ENCODE measurements at regions not wholly inside any gene's neighbourhood (a gene's known extent, or its start where the extent isn't known, plus 50 kb on each side); places are given as distances from the start of the nearest gene placed in this dataset.

DNA sequence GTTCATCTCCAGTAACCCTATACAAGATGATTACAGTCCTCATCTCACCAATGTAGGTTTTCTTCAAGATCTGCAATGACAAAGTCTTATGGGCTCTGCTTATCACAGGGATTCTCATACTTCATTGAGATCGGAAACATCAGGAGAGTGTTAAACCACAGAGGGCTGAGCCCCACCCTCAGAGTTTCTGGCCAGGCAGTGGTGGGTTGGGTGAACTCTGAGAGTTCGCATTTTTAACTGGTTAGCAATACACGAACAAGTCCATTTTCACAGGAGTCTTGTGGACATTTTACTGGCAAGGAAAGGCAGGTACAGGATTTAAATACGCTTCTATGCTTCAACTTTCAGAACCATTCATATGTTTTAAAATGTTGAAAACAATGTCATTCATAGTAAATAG lies 366.7 kb upstream of the ROBO2 start:
- Histone ChIP-seq H3K79me2 (ENCODE audit: low read depth) (no peaks in the 10 kb centered on the region), H2AFZ (no peak overlapping the region), H3F3A (ENCODE audit: insufficient read depth, low read depth) (no peaks in the 10 kb centered on the region), H3K4me2 (no peak overlapping the region), H3K9me2 (ENCODE audit: insufficient read depth) (no peaks in the 10 kb centered on the region), H3K4me3 (no peak overlapping the region), H3K27ac (no peak overlapping the region), H3K36me3 (ENCODE audit: low read depth) (no peaks in the 10 kb centered on the region), H4K20me1 (ENCODE audit: insufficient read depth) (no peaks in the 10 kb centered on the region; the same call in 1 of the 2 replicates), H3K9me3 (ENCODE audit: insufficient read depth, low read depth) (no peaks in the 10 kb centered on the region), H3K4me1 (replicated peaks; ENCODE audit: insufficient read depth) (no peaks in the 10 kb centered on the region), H3K27me3 (ENCODE audit: insufficient read depth, low read depth) (no peaks in the 10 kb centered on the region)
- ChIA-PET POLR2A (ENCODE audit: unreplicated experiment) (no interaction called here), CTCF (no interaction called here)
- no TSS peak for BruUV-seq (replicated peaks)
- no peak for TF ChIP-seq EZH2 (IDR thresholded peaks at IDR 0.05; ENCODE audit: low read depth)
- TF ChIP-seq, protein P1, sequence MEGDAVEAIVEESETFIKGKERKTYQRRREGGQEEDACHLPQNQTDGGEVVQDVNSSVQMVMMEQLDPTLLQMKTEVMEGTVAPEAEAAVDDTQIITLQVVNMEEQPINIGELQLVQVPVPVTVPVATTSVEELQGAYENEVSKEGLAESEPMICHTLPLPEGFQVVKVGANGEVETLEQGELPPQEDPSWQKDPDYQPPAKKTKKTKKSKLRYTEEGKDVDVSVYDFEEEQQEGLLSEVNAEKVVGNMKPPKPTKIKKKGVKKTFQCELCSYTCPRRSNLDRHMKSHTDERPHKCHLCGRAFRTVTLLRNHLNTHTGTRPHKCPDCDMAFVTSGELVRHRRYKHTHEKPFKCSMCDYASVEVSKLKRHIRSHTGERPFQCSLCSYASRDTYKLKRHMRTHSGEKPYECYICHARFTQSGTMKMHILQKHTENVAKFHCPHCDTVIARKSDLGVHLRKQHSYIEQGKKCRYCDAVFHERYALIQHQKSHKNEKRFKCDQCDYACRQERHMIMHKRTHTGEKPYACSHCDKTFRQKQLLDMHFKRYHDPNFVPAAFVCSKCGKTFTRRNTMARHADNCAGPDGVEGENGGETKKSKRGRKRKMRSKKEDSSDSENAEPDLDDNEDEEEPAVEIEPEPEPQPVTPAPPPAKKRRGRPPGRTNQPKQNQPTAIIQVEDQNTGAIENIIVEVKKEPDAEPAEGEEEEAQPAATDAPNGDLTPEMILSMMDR (conservative IDR thresholded peaks at IDR 0.05): no peak
- intact Hi-C loops (cut with micrococcal nuclease; ENCODE audit: unreplicated experiment): no loop called here
- DNase-seq: no peak

GRCh38 chr3:76679541-76679940 lies 360.4 kb upstream of the ROBO2 start:
- Histone ChIP-seq H3K27ac (no peak overlapping the region), H3K36me3 (ENCODE audit: low read depth) (no peaks in the 10 kb centered on the region), H3K4me2 (no peak overlapping the region), H3K4me3 (no peak overlapping the region), H3K79me2 (ENCODE audit: low read depth) (no peaks in the 10 kb centered on the region), H2AFZ (no peak overlapping the region), H3K9me2 (ENCODE audit: insufficient read depth) (no peaks in the 10 kb centered on the region), H3F3A (ENCODE audit: insufficient read depth, low read depth) (no peaks in the 10 kb centered on the region), H4K20me1 (ENCODE audit: insufficient read depth) (no peaks in the 10 kb centered on the region), H3K4me1 (replicated peaks; ENCODE audit: insufficient read depth) (no peaks in the 10 kb centered on the region), H3K27me3 (ENCODE audit: insufficient read depth, low read depth) (no peaks in the 10 kb centered on the region), H3K9me3 (ENCODE audit: insufficient read depth, low read depth) (no peaks in the 10 kb centered on the region)
- POLR2A ChIA-PET (ENCODE audit: unreplicated experiment): no interaction called here
- TF ChIP-seq, protein P1 (conservative IDR thresholded peaks at IDR 0.05): no peak
- TF ChIP-seq EZH2 (IDR thresholded peaks at IDR 0.05; ENCODE audit: low read depth): no peak
- intact Hi-C loops (cut with micrococcal nuclease; ENCODE audit: unreplicated experiment): no loop called here
- CTCF ChIA-PET: no interaction called here
- DNase-seq: no peak
- BruUV-seq (replicated peaks): no TSS peak

DNA sequence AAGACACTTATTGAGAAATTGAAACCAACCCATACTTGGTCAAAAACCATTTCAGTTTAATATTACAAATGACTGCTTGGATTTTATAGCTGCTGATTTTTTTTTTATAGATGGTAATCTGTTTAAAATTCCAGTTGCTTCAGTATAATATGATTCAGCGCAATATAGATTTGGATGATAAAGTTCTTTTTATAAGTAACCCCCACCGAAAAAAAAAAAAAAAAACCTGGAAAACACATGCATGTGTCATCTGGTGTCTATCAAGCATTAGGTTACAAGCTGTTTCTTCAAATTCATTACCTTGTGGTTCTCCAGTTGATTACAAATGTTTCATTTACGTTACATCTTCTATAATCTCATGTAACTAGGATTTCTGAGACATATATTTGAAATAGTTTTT lies 356.6 kb upstream of the ROBO2 start:
- no peak for DNase-seq
- no peak overlapping the region for H3K4me2 ChIP-seq
- ChIA-PET POLR2A (ENCODE audit: unreplicated experiment) (no interaction called here), CTCF (no interaction called here)
- no peak overlapping the region for H3K27ac ChIP-seq
- H3F3A ChIP-seq (ENCODE audit: insufficient read depth, low read depth): no peaks in the 10 kb centered on the region
- H2AFZ ChIP-seq: no peak overlapping the region
- intact Hi-C loops (cut with micrococcal nuclease; ENCODE audit: unreplicated experiment): no loop called here
- TF ChIP-seq, protein P1 (conservative IDR thresholded peaks at IDR 0.05): no peak
- no peak for TF ChIP-seq EZH2 (IDR thresholded peaks at IDR 0.05; ENCODE audit: low read depth)
- H4K20me1 ChIP-seq (ENCODE audit: insufficient read depth): no peaks in the 10 kb centered on the region
- H3K4me3 ChIP-seq: no peak overlapping the region
- no peaks in the 10 kb centered on the region for H3K9me3 ChIP-seq (ENCODE audit: insufficient read depth, low read depth)
- H3K9me2 ChIP-seq (ENCODE audit: insufficient read depth): no peaks in the 10 kb centered on the region
- H3K4me1 ChIP-seq (replicated peaks; ENCODE audit: insufficient read depth): no peaks in the 10 kb centered on the region
- H3K79me2 ChIP-seq (ENCODE audit: low read depth): no peaks in the 10 kb centered on the region
- H3K27me3 ChIP-seq (ENCODE audit: insufficient read depth, low read depth): no peaks in the 10 kb centered on the region
- no TSS peak for BruUV-seq (replicated peaks)
- no peaks in the 10 kb centered on the region for H3K36me3 ChIP-seq (ENCODE audit: low read depth)

Data from PC-9 (cell line).